NCI-H524 (cell line): ENCODE measurements at regions not wholly inside any gene's neighbourhood (a gene's known extent, or its start where the extent isn't known, plus 50 kb on each side); places are given as distances from the start of the nearest gene placed in this dataset.
A peak's percentile ranks its signal among the peaks of the same experiment; 100 is the strongest.

ENCODE experiments used
- DNase-seq, 2 experiments: peaks; one replicate each; lab custom pipeline; 2025; lab: John Stamatoyannopoulos, UW

- DNase-seq = no peak
These were observed 932.7 kb downstream of the ZPLD1 start for GRCh38 chr3:103367481-103367880.

- DNase-seq = no peak
These were observed 936.6 kb downstream of the ZPLD1 start for GRCh38 chr3:103371411-103371810.

GRCh38 chr3:103372031-103372430 is 937.2 kb downstream of the ZPLD1 start:
- DNase-seq = no peak

GRCh38 chr3:103380391-103380790 is 945.6 kb downstream of the ZPLD1 start:
- DNase-seq = no peak

GRCh38 chr3:103381296-103382079 is 946.7 kb downstream of the ZPLD1 start:
- DNase-seq = no peak

GRCh38 chr3:103385961-103386656 is 951.3 kb downstream of the ZPLD1 start:
- DNase-seq = no peak

GRCh38 chr3:103388214-103388613 is 953.4 kb downstream of the ZPLD1 start:
- no peak for DNase-seq

GRCh38 chr3:103389356-103389755 is 954.5 kb downstream of the ZPLD1 start:
- no peak for DNase-seq

GRCh38 chr3:103393395-103394186 is 958.8 kb downstream of the ZPLD1 start:
- DNase-seq = no peak

- DNase-seq = no peak
These were observed 968.4 kb downstream of the ZPLD1 start for GRCh38 chr3:103403191-103403590.

- DNase-seq = peak; percentile 30 to 80
These were observed 971.6 kb downstream of the ZPLD1 start for GRCh38 chr3:103406320-103406850.

GRCh38 chr3:103410231-103410630 is 975.4 kb downstream of the ZPLD1 start:
- DNase-seq = no peak

- no peak for DNase-seq
These were observed 986.6 kb downstream of the ZPLD1 start for GRCh38 chr3:103421460-103421859.

- no peak for DNase-seq
These were observed 1003.1 kb downstream of the ZPLD1 start for GRCh38 chr3:103437883-103438282.

- peak; percentile 34 to 43 for DNase-seq
These were observed 1005.9 kb downstream of the ZPLD1 start for GRCh38 chr3:103440539-103441203.

- DNase-seq = no peak
These were observed 1012.3 kb downstream of the ZPLD1 start for GRCh38 chr3:103446953-103447629.

GRCh38 chr3:103453152-103453551 is 1018.3 kb downstream of the ZPLD1 start:
- DNase-seq = no peak

- DNase-seq = no peak
These were observed 1025.0 kb downstream of the ZPLD1 start for GRCh38 chr3:103459815-103460214.

- no peak for DNase-seq
These were observed 1035.7 kb downstream of the ZPLD1 start for GRCh38 chr3:103470498-103470897.

- DNase-seq = no peak
These were observed 1059.2 kb downstream of the ZPLD1 start for GRCh38 chr3:103494011-103494410.

GRCh38 chr3:103494512-103494911 is 1059.7 kb downstream of the ZPLD1 start:
- no peak for DNase-seq
